ENCODE measurements at regions not wholly inside any gene's neighbourhood (a gene's known extent, or its start where the extent isn't known, plus 50 kb on each side); places are given as distances from the start of the nearest gene placed in this dataset.

GRCh38 chr15:26449291-26449690 is 323.6 kb downstream of the GABRB3 start:
- no peak for DNase-seq
- Histone ChIP-seq H3K4me3 (ENCODE audit: low read length) (no peak overlapping the region), H3K36me3 (ENCODE audit: insufficient read depth, low read length) (no peaks in the 10 kb centered on the region), H3K9me3 (ENCODE audit: low read length) (peaks cover 4% of the 10 kb centered on the region), H3K4me1 (ENCODE audit: insufficient read depth, low read length) (no peaks in the 10 kb centered on the region), H3K27me3 (ENCODE audit: insufficient read depth, low read length, poor library complexity, severe bottlenecking) (no peaks in the 10 kb centered on the region), H3K27ac (ENCODE audit: low read depth, low read length) (no peak overlapping the region)
- POLR2A ChIA-PET, result no interaction called here
- Mint-ChIP-seq H3K27ac (no peak overlapping the region), H3K9me3 (peaks cover 4 to 15% (median 13%) of the 10 kb centered on the region in 5 donors), H3K27me3 (no peaks in the 10 kb centered on the region), H3K4me3 (no peak overlapping the region), H3K4me1 (no peaks in the 10 kb centered on the region), H3K36me3 (no peaks in the 10 kb centered on the region)
- CTCF ChIA-PET, result no interaction called here

DNA sequence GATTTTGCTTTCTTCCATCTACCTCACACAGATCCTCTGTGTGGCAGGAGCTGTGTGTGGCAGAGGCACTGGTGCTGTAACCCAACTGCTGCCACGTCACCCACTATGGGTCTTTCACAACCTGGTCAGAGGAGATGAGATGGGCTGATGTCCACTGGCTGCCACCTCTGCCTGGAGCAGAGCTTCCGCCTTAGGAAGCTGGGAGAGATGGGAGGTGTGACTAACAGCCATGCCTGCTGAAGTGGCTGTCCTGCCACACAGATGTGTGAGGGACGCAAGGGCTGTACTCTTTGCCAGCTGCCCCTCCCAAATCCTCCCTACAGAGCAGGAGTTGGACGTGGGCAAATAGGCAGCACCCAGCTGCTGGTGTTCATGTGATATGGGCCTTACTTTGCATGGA is 329.5 kb downstream of the GABRB3 start:
- CTCF ChIA-PET, result no interaction called here
- no peaks in the 10 kb centered on the region for H3K4me1 Mint-ChIP-seq

DNA sequence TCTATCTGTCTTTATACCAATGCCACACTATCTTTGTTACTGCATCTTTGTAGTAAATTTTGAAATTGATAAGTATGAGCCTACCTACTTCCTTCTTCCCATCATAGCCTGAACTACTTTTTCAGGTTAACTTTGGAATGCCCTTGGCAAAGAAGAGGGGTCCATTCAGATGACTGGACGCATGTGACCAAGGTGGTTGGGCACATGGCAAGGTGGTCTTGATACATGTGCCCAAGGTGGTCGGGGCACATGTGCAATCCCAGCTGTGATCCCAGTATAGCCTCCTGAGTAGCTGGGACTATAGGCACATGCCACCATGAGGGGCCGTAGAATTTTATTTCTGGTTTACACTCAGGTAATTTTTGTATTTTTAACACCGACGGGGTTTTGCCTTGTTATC is 330.2 kb downstream of the GABRB3 start:
- no peak overlapping the region for H3K4me3 ChIP-seq (ENCODE audit: low read length)
- POLR2A ChIA-PET, result no interaction called here
- no peaks in the 10 kb centered on the region for H3K36me3 ChIP-seq (ENCODE audit: insufficient read depth, low read length)
- Mint-ChIP-seq H3K27me3 (no peaks in the 10 kb centered on the region), H3K27ac (no peak overlapping the region), H3K4me3 (no peak overlapping the region), H3K36me3 (no peaks in the 10 kb centered on the region), H3K9me3 (peaks cover 0 to 12% (median 7%) of the 10 kb centered on the region in 5 donors), H3K4me1 (no peaks in the 10 kb centered on the region)
- no peak overlapping the region for H3K27ac ChIP-seq (ENCODE audit: low read depth, low read length)
- no peaks in the 10 kb centered on the region for H3K4me1 ChIP-seq (ENCODE audit: insufficient read depth, low read length)
- H3K27me3 ChIP-seq (ENCODE audit: insufficient read depth, low read length, poor library complexity, severe bottlenecking), result no peaks in the 10 kb centered on the region
- CTCF ChIA-PET, result no interaction called here
- no peaks in the 10 kb centered on the region for H3K9me3 ChIP-seq (ENCODE audit: low read length)
- DNase-seq, result no peak

More for the DNA sequence above, 329.5 kb downstream of the GABRB3 start:
- Histone ChIP-seq H3K4me3 (ENCODE audit: low read length) (no peak overlapping the region), H3K27ac (ENCODE audit: low read depth, low read length) (no peak overlapping the region), H3K4me1 (ENCODE audit: insufficient read depth, low read length) (no peaks in the 10 kb centered on the region), H3K9me3 (ENCODE audit: low read length) (no peaks in the 10 kb centered on the region), H3K36me3 (ENCODE audit: insufficient read depth, low read length) (no peaks in the 10 kb centered on the region), H3K27me3 (ENCODE audit: insufficient read depth, low read length, poor library complexity, severe bottlenecking) (no peaks in the 10 kb centered on the region)
- H3K27ac Mint-ChIP-seq, result no peak overlapping the region
- POLR2A ChIA-PET, result no interaction called here
- no peaks in the 10 kb centered on the region for H3K27me3 Mint-ChIP-seq
- H3K36me3 Mint-ChIP-seq, result no peaks in the 10 kb centered on the region
- DNase-seq, result no peak
- H3K4me3 Mint-ChIP-seq, result no peak overlapping the region
- H3K9me3 Mint-ChIP-seq, result peaks cover 0 to 12% (median 7%) of the 10 kb centered on the region in 5 donors

DNA sequence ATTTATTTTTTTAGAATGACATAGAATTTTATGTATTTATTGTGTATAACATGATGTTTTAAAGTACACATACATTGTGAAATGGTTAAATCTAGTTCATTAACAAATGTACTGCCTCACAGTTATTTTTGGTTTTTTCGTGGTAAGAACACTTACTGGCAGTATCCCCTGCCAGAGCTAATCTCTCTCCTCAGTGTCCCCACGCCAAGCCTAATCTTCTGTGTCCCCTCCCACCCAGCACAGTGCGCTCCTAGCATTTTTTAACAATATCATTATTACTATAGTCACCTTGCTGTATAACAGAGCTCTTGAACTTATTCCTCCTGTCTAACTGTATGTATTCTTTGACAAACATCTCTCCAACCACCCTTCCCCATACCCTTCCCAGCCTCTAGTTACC is 333.2 kb downstream of the GABRB3 start:
- POLR2A ChIA-PET, result no interaction called here

GRCh38 chr15:26438718-26439117 is 334.1 kb downstream of the GABRB3 start:
- Histone ChIP-seq H3K36me3 (ENCODE audit: insufficient read depth, low read length) (no peaks in the 10 kb centered on the region), H3K9me3 (ENCODE audit: low read length) (no peaks in the 10 kb centered on the region), H3K4me1 (ENCODE audit: insufficient read depth, low read length) (no peaks in the 10 kb centered on the region), H3K4me3 (ENCODE audit: low read length) (no peak overlapping the region), H3K27me3 (ENCODE audit: insufficient read depth, low read length, poor library complexity, severe bottlenecking) (no peaks in the 10 kb centered on the region), H3K27ac (ENCODE audit: low read depth, low read length) (no peak overlapping the region)
- H3K27me3 Mint-ChIP-seq, result no peaks in the 10 kb centered on the region
- DNase-seq, result no peak
- H3K27ac Mint-ChIP-seq, result no peak overlapping the region
- H3K9me3 Mint-ChIP-seq, result peaks cover 2 to 12% (median 8%) of the 10 kb centered on the region in 5 donors
- H3K36me3 Mint-ChIP-seq, result no peaks in the 10 kb centered on the region
- H3K4me1 Mint-ChIP-seq, result no peaks in the 10 kb centered on the region
- H3K4me3 Mint-ChIP-seq, result no peak overlapping the region
- POLR2A ChIA-PET, result no interaction called here
- CTCF ChIA-PET, result no interaction called here

More for the DNA sequence above, 333.2 kb downstream of the GABRB3 start:
- CTCF ChIA-PET, result no interaction called here
- H3K36me3 Mint-ChIP-seq, result no peaks in the 10 kb centered on the region
- H3K9me3 Mint-ChIP-seq, result peaks cover 0 to 13% (median 8%) of the 10 kb centered on the region in 5 donors
- H3K27ac Mint-ChIP-seq, result no peak overlapping the region
- Histone ChIP-seq H3K27ac (ENCODE audit: low read depth, low read length) (no peak overlapping the region), H3K4me1 (ENCODE audit: insufficient read depth, low read length) (no peaks in the 10 kb centered on the region), H3K9me3 (ENCODE audit: low read length) (no peaks in the 10 kb centered on the region), H3K27me3 (ENCODE audit: insufficient read depth, low read length, poor library complexity, severe bottlenecking) (no peaks in the 10 kb centered on the region), H3K4me3 (ENCODE audit: low read length) (no peak overlapping the region), H3K36me3 (ENCODE audit: insufficient read depth, low read length) (no peaks in the 10 kb centered on the region)
- no peak for DNase-seq
- no peaks in the 10 kb centered on the region for H3K4me1 Mint-ChIP-seq
- no peaks in the 10 kb centered on the region for H3K27me3 Mint-ChIP-seq
- no peak overlapping the region for H3K4me3 Mint-ChIP-seq

DNA sequence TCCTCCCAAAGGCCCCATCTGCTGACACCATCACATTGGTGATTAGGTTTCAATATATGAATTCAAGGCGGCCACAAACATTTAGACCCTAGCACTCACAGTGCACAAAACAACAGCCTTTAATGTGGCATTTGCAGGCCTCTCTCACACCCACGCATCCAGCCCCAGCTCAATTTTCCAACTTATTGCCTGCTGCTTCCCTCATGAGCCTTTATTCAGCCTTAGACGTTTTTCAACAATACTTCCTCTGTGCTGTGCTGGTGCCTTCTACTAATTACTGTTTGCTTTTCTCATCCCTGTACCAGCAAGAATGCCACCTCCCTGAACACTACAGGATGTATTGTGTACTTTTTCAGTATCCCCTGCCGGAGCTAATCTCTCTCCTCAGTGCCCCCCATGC is 334.6 kb downstream of the GABRB3 start:
- Mint-ChIP-seq H3K4me3 (no peak overlapping the region), H3K9me3 (peaks cover 2 to 12% (median 8%) of the 10 kb centered on the region in 5 donors), H3K4me1 (no peaks in the 10 kb centered on the region), H3K27me3 (no peaks in the 10 kb centered on the region), H3K27ac (no peak overlapping the region), H3K36me3 (no peaks in the 10 kb centered on the region)
- Histone ChIP-seq H3K4me3 (ENCODE audit: low read length) (no peak overlapping the region), H3K36me3 (ENCODE audit: insufficient read depth, low read length) (no peaks in the 10 kb centered on the region), H3K27me3 (ENCODE audit: insufficient read depth, low read length, poor library complexity, severe bottlenecking) (no peaks in the 10 kb centered on the region), H3K9me3 (ENCODE audit: low read length) (no peaks in the 10 kb centered on the region), H3K4me1 (ENCODE audit: insufficient read depth, low read length) (no peaks in the 10 kb centered on the region), H3K27ac (ENCODE audit: low read depth, low read length) (no peak overlapping the region)
- POLR2A ChIA-PET, result no interaction called here
- DNase-seq, result no peak
- CTCF ChIA-PET, result no interaction called here

- DNase-seq, result no peak
- Mint-ChIP-seq H3K36me3 (no peaks in the 10 kb centered on the region), H3K4me1 (no peaks in the 10 kb centered on the region), H3K4me3 (no peak overlapping the region), H3K27ac (no peak overlapping the region), H3K9me3 (peaks cover 1 to 13% (median 7%) of the 10 kb centered on the region in 5 donors), H3K27me3 (no peaks in the 10 kb centered on the region)
- Histone ChIP-seq H3K9me3 (ENCODE audit: low read length) (no peaks in the 10 kb centered on the region), H3K4me3 (ENCODE audit: low read length) (no peak overlapping the region), H3K27me3 (ENCODE audit: insufficient read depth, low read length, poor library complexity, severe bottlenecking) (no peaks in the 10 kb centered on the region), H3K4me1 (ENCODE audit: insufficient read depth, low read length) (no peaks in the 10 kb centered on the region), H3K36me3 (ENCODE audit: insufficient read depth, low read length) (no peaks in the 10 kb centered on the region), H3K27ac (ENCODE audit: low read depth, low read length) (no peak overlapping the region)
- POLR2A ChIA-PET, result no interaction called here
- CTCF ChIA-PET, result no interaction called here
Observed at GRCh38 chr15:26433818-26434217, 339.0 kb downstream of the GABRB3 start.

- H3K27ac Mint-ChIP-seq, result no peak overlapping the region
- H3K27ac ChIP-seq (ENCODE audit: low read depth, low read length), result no peak overlapping the region
- H3K4me3 ChIP-seq (ENCODE audit: low read length), result no peak overlapping the region
- no peaks in the 10 kb centered on the region for H3K9me3 ChIP-seq (ENCODE audit: low read length)
- no peaks in the 10 kb centered on the region for H3K27me3 ChIP-seq (ENCODE audit: insufficient read depth, low read length, poor library complexity, severe bottlenecking)
- POLR2A ChIA-PET, result no interaction called here
- H3K36me3 Mint-ChIP-seq, result no peaks in the 10 kb centered on the region
- no peaks in the 10 kb centered on the region for H3K4me1 ChIP-seq (ENCODE audit: insufficient read depth, low read length)
- no peaks in the 10 kb centered on the region for H3K4me1 Mint-ChIP-seq
- H3K36me3 ChIP-seq (ENCODE audit: insufficient read depth, low read length), result no peaks in the 10 kb centered on the region
- DNase-seq, result no peak
- no peak overlapping the region for H3K4me3 Mint-ChIP-seq
- peaks cover 1 to 13% (median 9%) of the 10 kb centered on the region in 5 donors for H3K9me3 Mint-ChIP-seq
- CTCF ChIA-PET, result no interaction called here
- no peaks in the 10 kb centered on the region for H3K27me3 Mint-ChIP-seq
Observed at GRCh38 chr15:26433060-26433459, 339.8 kb downstream of the GABRB3 start.

- H3K36me3 ChIP-seq (ENCODE audit: insufficient read depth, low read length), result no peaks in the 10 kb centered on the region
- H3K36me3 Mint-ChIP-seq, result no peaks in the 10 kb centered on the region
- no peaks in the 10 kb centered on the region for H3K4me1 Mint-ChIP-seq
- H3K4me1 ChIP-seq (ENCODE audit: insufficient read depth, low read length), result no peaks in the 10 kb centered on the region
- H3K27me3 Mint-ChIP-seq, result no peaks in the 10 kb centered on the region
- H3K9me3 Mint-ChIP-seq, result peaks cover 3 to 14% (median 5%) of the 10 kb centered on the region in 5 donors
- no peaks in the 10 kb centered on the region for H3K27me3 ChIP-seq (ENCODE audit: insufficient read depth, low read length, poor library complexity, severe bottlenecking)
- ChIA-PET CTCF (no interaction called here), POLR2A (no interaction called here)
- no peak overlapping the region for H3K27ac Mint-ChIP-seq
- H3K27ac ChIP-seq (ENCODE audit: low read depth, low read length), result no peak overlapping the region
- H3K4me3 ChIP-seq (ENCODE audit: low read length), result no peak overlapping the region
- no peaks in the 10 kb centered on the region for H3K9me3 ChIP-seq (ENCODE audit: low read length)
- no peak for DNase-seq
- no peak overlapping the region for H3K4me3 Mint-ChIP-seq
Observed at GRCh38 chr15:26421065-26421464, 351.8 kb downstream of the GABRB3 start.

Measured in CD8-positive, alpha-beta memory T cell (primary cell).